Glutamatergic neuron (in vitro differentiated cells): ENCODE measurements at regions not wholly inside any gene's neighbourhood (a gene's known extent, or its start where the extent isn't known, plus 50 kb on each side); places are given as distances from the start of the nearest gene placed in this dataset.

Source experiments
- DNase-seq: peaks from one replicate; pipeline ENCODE4 v3.0.0; 2022
- H3K27ac Mint-ChIP-seq: one replicate; pipeline ENCODE4 v1.8.0; 2020; ENCODE audit warnings: mild to moderate bottlenecking, mixed read lengths, inconsistent platforms; ENCODE audit not compliant: unreplicated experiment
- H3K27me3 Mint-ChIP-seq: one replicate; pipeline ENCODE4 v1.8.0; 2020; ENCODE audit warnings: mild to moderate bottlenecking, moderate library complexity, mixed read lengths, inconsistent platforms; ENCODE audit not compliant: unreplicated experiment
- H3K36me3 Mint-ChIP-seq: one replicate; pipeline ENCODE4 v1.8.0; 2020; ENCODE audit warnings: mild to moderate bottlenecking, mixed read lengths, inconsistent platforms; ENCODE audit not compliant: unreplicated experiment
- H3K4me1 Mint-ChIP-seq: one replicate; pipeline ENCODE4 v1.8.0; 2020; ENCODE audit warnings: mild to moderate bottlenecking, low read depth, mixed read lengths, inconsistent platforms; ENCODE audit not compliant: unreplicated experiment
- H3K4me3 Mint-ChIP-seq: one replicate; pipeline ENCODE4 v1.8.0; 2020; ENCODE audit warnings: mild to moderate bottlenecking, mixed read lengths, inconsistent platforms; ENCODE audit not compliant: unreplicated experiment
- H3K9me3 Mint-ChIP-seq: one replicate; pipeline ENCODE4 v1.8.0; 2020; ENCODE audit warnings: mild to moderate bottlenecking, moderate library complexity, mixed read lengths, inconsistent platforms; ENCODE audit not compliant: unreplicated experiment
- TF ChIP-seq, protein P1 (sequence below): fragments of 200-600 bp; sonication (generic); IDR thresholded peaks from one replicate; pipeline ENCODE4 v1.5.0; 2021; ENCODE audit not compliant: partially characterized antibody, unreplicated experiment

DNA sequence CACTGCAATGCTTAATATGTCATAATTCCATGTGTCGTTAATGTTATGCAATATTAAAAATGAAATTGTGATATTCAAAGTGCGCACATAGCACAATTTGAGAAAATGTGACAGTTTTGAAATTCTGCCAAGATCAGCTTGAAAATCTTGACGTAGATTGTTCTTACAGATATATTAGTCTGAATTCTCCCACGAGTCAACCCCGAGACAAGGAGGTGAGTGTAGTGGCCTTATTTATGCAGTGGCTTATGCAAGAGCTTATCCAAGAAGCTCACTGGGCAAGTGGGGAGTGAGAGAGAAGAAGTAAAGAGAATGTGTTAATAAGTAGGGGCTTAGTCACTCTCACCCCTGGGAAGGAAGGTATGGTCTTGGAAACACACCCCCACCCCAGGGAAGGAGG, 286.1 kb upstream of the STS start:
- no peaks in the 10 kb centered on the region for H3K9me3 Mint-ChIP-seq
- H3K36me3 Mint-ChIP-seq, result no peaks in the 10 kb centered on the region
- H3K27ac Mint-ChIP-seq, result no peak overlapping the region
- H3K27me3 Mint-ChIP-seq, result no peaks in the 10 kb centered on the region
- no peak for DNase-seq
- TF ChIP-seq, protein P1, sequence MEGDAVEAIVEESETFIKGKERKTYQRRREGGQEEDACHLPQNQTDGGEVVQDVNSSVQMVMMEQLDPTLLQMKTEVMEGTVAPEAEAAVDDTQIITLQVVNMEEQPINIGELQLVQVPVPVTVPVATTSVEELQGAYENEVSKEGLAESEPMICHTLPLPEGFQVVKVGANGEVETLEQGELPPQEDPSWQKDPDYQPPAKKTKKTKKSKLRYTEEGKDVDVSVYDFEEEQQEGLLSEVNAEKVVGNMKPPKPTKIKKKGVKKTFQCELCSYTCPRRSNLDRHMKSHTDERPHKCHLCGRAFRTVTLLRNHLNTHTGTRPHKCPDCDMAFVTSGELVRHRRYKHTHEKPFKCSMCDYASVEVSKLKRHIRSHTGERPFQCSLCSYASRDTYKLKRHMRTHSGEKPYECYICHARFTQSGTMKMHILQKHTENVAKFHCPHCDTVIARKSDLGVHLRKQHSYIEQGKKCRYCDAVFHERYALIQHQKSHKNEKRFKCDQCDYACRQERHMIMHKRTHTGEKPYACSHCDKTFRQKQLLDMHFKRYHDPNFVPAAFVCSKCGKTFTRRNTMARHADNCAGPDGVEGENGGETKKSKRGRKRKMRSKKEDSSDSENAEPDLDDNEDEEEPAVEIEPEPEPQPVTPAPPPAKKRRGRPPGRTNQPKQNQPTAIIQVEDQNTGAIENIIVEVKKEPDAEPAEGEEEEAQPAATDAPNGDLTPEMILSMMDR, result no peak
- H3K4me3 Mint-ChIP-seq, result no peak overlapping the region
- no peaks in the 10 kb centered on the region for H3K4me1 Mint-ChIP-seq

DNA sequence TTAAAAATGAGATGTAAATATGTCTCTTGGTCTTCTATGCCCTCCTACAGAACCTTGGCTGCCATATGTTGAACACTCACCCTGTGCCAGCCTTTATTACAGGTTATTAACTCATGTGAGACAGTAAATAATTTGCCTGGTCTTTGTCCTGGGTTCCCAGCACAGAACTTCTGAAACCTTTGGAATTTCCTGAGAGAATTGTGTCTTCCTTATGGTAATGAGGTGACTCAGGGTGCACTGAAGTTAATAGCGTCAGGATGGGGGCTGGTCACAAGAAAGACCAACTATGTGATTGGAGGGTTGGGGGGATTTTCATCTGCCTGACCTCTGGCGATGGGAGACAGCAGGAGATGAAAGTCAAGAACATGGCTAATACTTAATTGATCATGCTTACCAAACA, 289.8 kb upstream of the STS start:
- H3K27me3 Mint-ChIP-seq, result no peaks in the 10 kb centered on the region
- no peak overlapping the region for H3K27ac Mint-ChIP-seq
- H3K36me3 Mint-ChIP-seq, result no peaks in the 10 kb centered on the region
- H3K4me3 Mint-ChIP-seq, result no peak overlapping the region
- TF ChIP-seq, protein P1, result no peak
- no peak for DNase-seq
- H3K4me1 Mint-ChIP-seq, result no peaks in the 10 kb centered on the region
- no peaks in the 10 kb centered on the region for H3K9me3 Mint-ChIP-seq

DNA sequence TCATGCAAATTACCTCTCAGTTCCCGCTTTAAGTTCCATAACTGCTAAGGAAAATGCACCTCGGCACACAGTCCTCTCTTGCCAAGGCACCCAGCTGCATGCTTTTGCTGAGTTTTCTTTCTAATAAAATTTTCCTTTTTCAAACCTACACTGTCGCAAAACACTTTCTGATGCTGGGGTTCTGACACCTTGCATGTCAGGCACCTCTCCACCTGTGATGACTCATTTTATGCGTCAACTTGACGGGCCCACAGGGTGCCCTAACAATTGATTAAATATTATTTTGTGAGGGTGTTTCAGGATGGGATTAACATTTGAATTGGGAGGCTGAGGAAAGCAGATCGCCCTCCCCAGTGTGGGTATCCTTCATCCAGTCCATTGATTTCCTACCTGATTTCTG, 291.0 kb upstream of the STS start:
- Mint-ChIP-seq H3K9me3 (no peaks in the 10 kb centered on the region), H3K27me3 (no peaks in the 10 kb centered on the region), H3K36me3 (no peaks in the 10 kb centered on the region), H3K27ac (no peak overlapping the region), H3K4me1 (no peaks in the 10 kb centered on the region), H3K4me3 (no peak overlapping the region)
- DNase-seq, result no peak
- TF ChIP-seq, protein P1, result no peak

DNA sequence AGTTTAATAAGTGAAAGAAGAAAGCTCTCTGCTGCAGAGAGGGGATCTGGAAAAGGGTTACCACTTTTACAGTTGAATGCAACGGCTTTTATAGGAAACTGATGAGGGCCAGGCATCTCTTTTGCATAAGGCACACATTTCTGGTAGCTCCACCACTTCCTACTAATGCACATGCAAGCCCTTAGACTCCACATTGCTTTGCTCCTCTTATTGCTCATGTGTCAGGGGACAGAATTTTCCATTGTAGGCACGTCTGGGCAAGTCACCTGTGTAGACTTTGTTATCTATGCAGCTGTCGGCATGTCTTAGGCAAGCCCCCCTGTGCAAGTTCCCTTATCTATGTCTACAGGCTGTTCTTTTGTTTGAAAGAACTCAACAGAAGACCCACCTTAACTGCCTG, 294.6 kb upstream of the STS start:
- no peaks in the 10 kb centered on the region for H3K4me1 Mint-ChIP-seq
- TF ChIP-seq, protein P1, result no peak
- H3K9me3 Mint-ChIP-seq, result no peaks in the 10 kb centered on the region
- H3K4me3 Mint-ChIP-seq, result no peak overlapping the region
- no peak for DNase-seq
- no peaks in the 10 kb centered on the region for H3K27me3 Mint-ChIP-seq
- no peaks in the 10 kb centered on the region for H3K36me3 Mint-ChIP-seq
- H3K27ac Mint-ChIP-seq, result no peak overlapping the region

DNA sequence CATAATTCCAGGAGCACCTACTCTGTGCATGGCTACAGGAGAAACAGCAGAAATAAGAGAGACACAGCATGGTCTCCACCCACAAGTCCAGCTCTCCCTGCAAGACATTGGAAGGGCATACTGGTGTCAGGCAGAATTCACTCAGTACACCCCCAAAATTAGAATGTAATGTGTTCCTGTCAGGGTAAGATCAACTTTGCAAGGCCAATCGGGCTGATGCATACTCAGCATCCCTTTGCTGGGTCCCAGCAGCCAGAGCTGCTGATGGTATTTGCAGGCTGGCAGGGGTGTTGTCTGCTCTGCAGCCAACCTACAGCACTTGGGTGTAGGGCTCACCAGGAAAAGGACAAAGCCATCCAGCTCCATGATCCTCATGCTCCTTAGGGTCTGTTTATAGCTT, 295.4 kb upstream of the STS start:
- TF ChIP-seq, protein P1, result no peak
- Mint-ChIP-seq H3K27me3 (no peaks in the 10 kb centered on the region), H3K27ac (no peak overlapping the region), H3K9me3 (no peaks in the 10 kb centered on the region), H3K4me1 (no peaks in the 10 kb centered on the region), H3K36me3 (no peaks in the 10 kb centered on the region), H3K4me3 (no peak overlapping the region)
- no peak for DNase-seq
